HepG2 (cell line): ENCODE measurements at regions not wholly inside any gene's neighbourhood (a gene's known extent, or its start where the extent isn't known, plus 50 kb on each side); places are given as distances from the start of the nearest gene placed in this dataset.

Experiments used
- FIP1L1 ChIP-seq: fragments of 200-400 bp; formaldehyde crosslinking; IDR thresholded peaks from 2 replicates; pipeline ENCODE4 v1.6.1; 2018; ENCODE audit warnings: low read depth, mild to moderate bottlenecking, low read length, moderate library complexity, borderline replicate concordance; ENCODE audit not compliant: insufficient read depth
- JDP2 ChIP-seq: sonication (generic); formaldehyde crosslinking; IDR thresholded peaks from 2 replicates; pipeline ENCODE4 v1.8.1; 2022; ENCODE audit warnings: missing genetic modification reagents, borderline replicate concordance
- MAZ ChIP-seq, 2 experiments: sonication (generic) in 1 of 2; formaldehyde crosslinking in 1 of 2; IDR thresholded peaks; 2 replicates each; pipeline versions ENCODE4 v1.5.0 to v1.6.1; 2012 to 2020; ENCODE audit warnings: low read depth in 2 of 2, mild to moderate bottlenecking in 2 of 2, borderline replicate concordance in 1 of 2, improper control_type of control experiment in 1 of 2, low read length in 1 of 2, missing genetic modification reagents in 1 of 2, moderate library complexity in 1 of 2
- NFIC ChIP-seq: IDR thresholded peaks from 2 replicates; pipeline ENCODE4 v1.6.1; 2012; ENCODE audit warnings: mild to moderate bottlenecking, low read length, inconsistent platforms
- RFX3 ChIP-seq: IDR thresholded peaks from 2 replicates; pipeline ENCODE4 v1.6.1; 2016; ENCODE audit warnings: missing biosample characterization, missing genetic modification reagents
- SP1 ChIP-seq, 2 experiments: fragments of 450-650 bp in 1 of 2; sonication (generic) in 1 of 2; formaldehyde crosslinking in 1 of 2; IDR thresholded peaks; 2 replicates each; pipeline versions ENCODE4 v1.4.0 to v1.6.1; 2016 to 2020; ENCODE audit warnings: missing genetic modification reagents in 1 of 2
- TCF7 ChIP-seq: sonication (generic); IDR thresholded peaks from 2 replicates; pipeline ENCODE4 v1.6.1; 2016; ENCODE audit warnings: antibody characterized with exemption, low read depth
- ZNF124 ChIP-seq: sonication (generic); formaldehyde crosslinking; IDR thresholded peaks from 2 replicates; pipeline ENCODE4 v1.4.0; 2020; ENCODE audit warnings: missing genetic modification reagents
- ZNF670 ChIP-seq: sonication (generic); formaldehyde crosslinking; IDR thresholded peaks from 2 replicates; pipeline ENCODE4 v1.8.0; 2022; ENCODE audit warnings: mild to moderate bottlenecking, missing genetic modification reagents, borderline replicate concordance
- TF ChIP-seq, protein P1 (sequence below): sonication (generic); formaldehyde crosslinking; IDR thresholded peaks from 2 replicates; pipeline ENCODE4 v1.8.1; 2023; ENCODE audit warnings: mild to moderate bottlenecking, missing genetic modification reagents
- TF ChIP-seq, protein P2 (sequence below): sonication (generic); formaldehyde crosslinking; IDR thresholded peaks from 2 replicates; pipeline ENCODE4 v1.5.0; 2020; ENCODE audit warnings: mild to moderate bottlenecking, missing genetic modification reagents, moderate library complexity
- TF ChIP-seq, protein P3 (sequence below), 2 experiments: fragments of 450-650 bp in 1 of 2; sonication (generic) in 1 of 2; formaldehyde crosslinking in 1 of 2; IDR thresholded peaks; 2 replicates each; pipeline versions ENCODE4 v1.6.1 to v1.8.0; 2016 to 2022; ENCODE audit warnings: antibody characterized with exemption in 1 of 2, mild to moderate bottlenecking in 1 of 2, missing genetic modification reagents in 1 of 2
- TF ChIP-seq, protein P4 (sequence below): sonication (generic); formaldehyde crosslinking; IDR thresholded peaks from 2 replicates; pipeline ENCODE4 v1.4.0; 2020; ENCODE audit warnings: missing genetic modification reagents
- TF ChIP-seq, protein P5 (sequence below): sonication (generic); formaldehyde crosslinking; IDR thresholded peaks from 2 replicates; pipeline ENCODE4 v1.8.1; 2023; ENCODE audit warnings: mild to moderate bottlenecking, inconsistent platforms, moderate library complexity, missing genetic modification reagents, borderline replicate concordance

DNA sequence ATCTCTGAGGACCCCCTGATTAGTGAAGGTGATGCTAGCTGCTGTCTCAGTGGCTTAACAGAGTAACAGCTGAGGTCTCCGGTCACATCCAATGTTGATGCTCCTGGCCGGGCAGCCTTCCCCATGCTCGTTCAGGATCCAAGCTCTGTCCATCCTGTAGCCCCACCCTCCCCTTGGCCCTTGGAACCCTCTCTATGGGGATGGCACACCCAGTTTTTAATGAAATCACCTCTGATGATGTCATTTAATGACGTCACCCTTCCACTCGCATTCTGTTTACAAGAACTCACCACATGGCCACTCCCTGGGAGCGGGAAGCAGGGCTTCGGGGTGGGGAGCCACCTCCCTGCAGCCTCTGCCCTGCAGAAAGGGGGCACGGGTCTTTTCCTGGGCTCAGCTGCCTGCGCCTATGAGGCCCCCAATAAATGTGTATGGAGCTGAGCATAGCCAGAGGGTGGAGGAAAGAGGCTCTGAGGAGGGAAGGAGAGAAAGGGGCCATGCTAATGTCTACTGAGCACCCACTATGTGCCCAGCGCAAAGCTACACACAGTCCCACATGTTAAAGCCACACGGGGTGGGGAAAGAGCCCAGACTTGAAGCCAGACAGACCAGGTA is 95.5 kb downstream of the OAT start:
- TF ChIP-seq FIP1L1 (no peak), MAZ (IDR thresholded peaks at IDR 0.05; ENCODE audit: borderline replicate concordance, low read depth, low read length) (no peak), MAZ (CRISPR knock-in tag; IDR thresholded peaks at IDR 0.05; ENCODE audit: low read depth) (no peak), JDP2 (CRISPR knock-in tag) (no peak), SP1 (IDR thresholded peaks at IDR 0.05) (no peak), SP1 (CRISPR knock-in tag; IDR thresholded peaks at IDR 0.05) (no peak), NFIC (no peak), RFX3 (CRISPR knock-in tag) (no peak), ZNF124 (CRISPR knock-in tag) (no peak), TCF7 (no peak), ZNF670 (no peak)
- TF ChIP-seq, protein P1, sequence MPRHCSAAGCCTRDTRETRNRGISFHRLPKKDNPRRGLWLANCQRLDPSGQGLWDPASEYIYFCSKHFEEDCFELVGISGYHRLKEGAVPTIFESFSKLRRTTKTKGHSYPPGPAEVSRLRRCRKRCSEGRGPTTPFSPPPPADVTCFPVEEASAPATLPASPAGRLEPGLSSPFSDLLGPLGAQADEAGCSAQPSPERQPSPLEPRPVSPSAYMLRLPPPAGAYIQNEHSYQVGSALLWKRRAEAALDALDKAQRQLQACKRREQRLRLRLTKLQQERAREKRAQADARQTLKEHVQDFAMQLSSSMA (CRISPR knock-in tag), result no peak
- TF ChIP-seq, protein P2, sequence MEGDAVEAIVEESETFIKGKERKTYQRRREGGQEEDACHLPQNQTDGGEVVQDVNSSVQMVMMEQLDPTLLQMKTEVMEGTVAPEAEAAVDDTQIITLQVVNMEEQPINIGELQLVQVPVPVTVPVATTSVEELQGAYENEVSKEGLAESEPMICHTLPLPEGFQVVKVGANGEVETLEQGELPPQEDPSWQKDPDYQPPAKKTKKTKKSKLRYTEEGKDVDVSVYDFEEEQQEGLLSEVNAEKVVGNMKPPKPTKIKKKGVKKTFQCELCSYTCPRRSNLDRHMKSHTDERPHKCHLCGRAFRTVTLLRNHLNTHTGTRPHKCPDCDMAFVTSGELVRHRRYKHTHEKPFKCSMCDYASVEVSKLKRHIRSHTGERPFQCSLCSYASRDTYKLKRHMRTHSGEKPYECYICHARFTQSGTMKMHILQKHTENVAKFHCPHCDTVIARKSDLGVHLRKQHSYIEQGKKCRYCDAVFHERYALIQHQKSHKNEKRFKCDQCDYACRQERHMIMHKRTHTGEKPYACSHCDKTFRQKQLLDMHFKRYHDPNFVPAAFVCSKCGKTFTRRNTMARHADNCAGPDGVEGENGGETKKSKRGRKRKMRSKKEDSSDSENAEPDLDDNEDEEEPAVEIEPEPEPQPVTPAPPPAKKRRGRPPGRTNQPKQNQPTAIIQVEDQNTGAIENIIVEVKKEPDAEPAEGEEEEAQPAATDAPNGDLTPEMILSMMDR, result no peak
- TF ChIP-seq, protein P3, sequence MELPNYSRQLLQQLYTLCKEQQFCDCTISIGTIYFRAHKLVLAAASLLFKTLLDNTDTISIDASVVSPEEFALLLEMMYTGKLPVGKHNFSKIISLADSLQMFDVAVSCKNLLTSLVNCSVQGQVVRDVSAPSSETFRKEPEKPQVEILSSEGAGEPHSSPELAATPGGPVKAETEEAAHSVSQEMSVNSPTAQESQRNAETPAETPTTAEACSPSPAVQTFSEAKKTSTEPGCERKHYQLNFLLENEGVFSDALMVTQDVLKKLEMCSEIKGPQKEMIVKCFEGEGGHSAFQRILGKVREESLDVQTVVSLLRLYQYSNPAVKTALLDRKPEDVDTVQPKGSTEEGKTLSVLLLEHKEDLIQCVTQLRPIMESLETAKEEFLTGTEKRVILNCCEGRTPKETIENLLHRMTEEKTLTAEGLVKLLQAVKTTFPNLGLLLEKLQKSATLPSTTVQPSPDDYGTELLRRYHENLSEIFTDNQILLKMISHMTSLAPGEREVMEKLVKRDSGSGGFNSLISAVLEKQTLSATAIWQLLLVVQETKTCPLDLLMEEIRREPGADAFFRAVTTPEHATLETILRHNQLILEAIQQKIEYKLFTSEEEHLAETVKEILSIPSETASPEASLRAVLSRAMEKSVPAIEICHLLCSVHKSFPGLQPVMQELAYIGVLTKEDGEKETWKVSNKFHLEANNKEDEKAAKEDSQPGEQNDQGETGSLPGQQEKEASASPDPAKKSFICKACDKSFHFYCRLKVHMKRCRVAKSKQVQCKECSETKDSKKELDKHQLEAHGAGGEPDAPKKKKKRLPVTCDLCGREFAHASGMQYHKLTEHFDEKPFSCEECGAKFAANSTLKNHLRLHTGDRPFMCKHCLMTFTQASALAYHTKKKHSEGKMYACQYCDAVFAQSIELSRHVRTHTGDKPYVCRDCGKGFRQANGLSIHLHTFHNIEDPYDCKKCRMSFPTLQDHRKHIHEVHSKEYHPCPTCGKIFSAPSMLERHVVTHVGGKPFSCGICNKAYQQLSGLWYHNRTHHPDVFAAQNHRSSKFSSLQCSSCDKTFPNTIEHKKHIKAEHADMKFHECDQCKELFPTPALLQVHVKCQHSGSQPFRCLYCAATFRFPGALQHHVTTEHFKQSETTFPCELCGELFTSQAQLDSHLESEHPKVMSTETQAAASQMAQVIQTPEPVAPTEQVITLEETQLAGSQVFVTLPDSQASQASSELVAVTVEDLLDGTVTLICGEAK (IDR thresholded peaks at IDR 0.05), result no peak
- TF ChIP-seq, protein P3 (CRISPR knock-in tag; IDR thresholded peaks at IDR 0.05), result no peak
- TF ChIP-seq, protein P4, sequence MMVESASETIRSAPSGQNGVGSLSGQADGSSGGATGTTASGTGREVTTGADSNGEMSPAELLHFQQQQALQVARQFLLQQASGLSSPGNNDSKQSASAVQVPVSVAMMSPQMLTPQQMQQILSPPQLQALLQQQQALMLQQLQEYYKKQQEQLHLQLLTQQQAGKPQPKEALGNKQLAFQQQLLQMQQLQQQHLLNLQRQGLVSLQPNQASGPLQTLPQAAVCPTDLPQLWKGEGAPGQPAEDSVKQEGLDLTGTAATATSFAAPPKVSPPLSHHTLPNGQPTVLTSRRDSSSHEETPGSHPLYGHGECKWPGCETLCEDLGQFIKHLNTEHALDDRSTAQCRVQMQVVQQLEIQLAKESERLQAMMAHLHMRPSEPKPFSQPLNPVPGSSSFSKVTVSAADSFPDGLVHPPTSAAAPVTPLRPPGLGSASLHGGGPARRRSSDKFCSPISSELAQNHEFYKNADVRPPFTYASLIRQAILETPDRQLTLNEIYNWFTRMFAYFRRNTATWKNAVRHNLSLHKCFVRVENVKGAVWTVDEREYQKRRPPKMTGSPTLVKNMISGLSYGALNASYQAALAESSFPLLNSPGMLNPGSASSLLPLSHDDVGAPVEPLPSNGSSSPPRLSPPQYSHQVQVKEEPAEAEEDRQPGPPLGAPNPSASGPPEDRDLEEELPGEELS (CRISPR knock-in tag), result no peak
- TF ChIP-seq, protein P5, sequence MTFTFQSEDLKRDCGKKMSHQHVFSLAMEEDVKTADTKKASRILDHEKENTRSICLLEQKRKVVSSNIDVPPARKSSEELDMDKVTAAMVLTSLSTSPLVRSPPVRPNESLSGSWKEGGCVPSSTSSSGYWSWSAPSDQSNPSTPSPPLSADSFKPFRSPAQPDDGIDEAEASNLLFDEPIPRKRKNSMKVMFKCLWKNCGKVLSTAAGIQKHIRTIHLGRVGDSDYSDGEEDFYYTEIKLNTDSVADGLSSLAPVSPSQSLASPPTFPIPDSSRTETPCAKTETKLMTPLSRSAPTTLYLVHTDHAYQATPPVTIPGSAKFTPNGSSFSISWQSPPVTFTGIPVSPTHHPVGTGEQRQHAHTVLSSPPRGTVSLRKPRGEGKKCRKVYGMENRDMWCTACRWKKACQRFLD (CRISPR knock-in tag), result no peak
